ENCODE measurements at regions not wholly inside any gene's neighbourhood (a gene's known extent, or its start where the extent isn't known, plus 50 kb on each side); places are given as distances from the start of the nearest gene placed in this dataset.

GRCh38 chr2:109062859-109063700, 65.9 kb upstream of the SH3RF3 start:
- TF ChIP-seq CTCF (IDR thresholded peaks at IDR 0.05) = no peak
- TF ChIP-seq ZFX (IDR thresholded peaks at IDR 0.05; ENCODE audit: borderline replicate concordance) = no peak
